Panc1 (cell line): ENCODE measurements at regions not wholly inside any gene's neighbourhood (a gene's known extent, or its start where the extent isn't known, plus 50 kb on each side); places are given as distances from the start of the nearest gene placed in this dataset.

Experiments
- ATAC-seq: fragments of 200-7000 bp; cut with Tn5 transposase; 2 replicates; pipeline ENCODE4 v1.9.1; 2020; ENCODE audit warnings: mild to moderate bottlenecking, moderate library complexity
- BruUV-seq: library from RNA; stranded (reverse); fragments of 400-500 nt; replicated peaks from 2 replicates; lab custom pipeline; 2021; lab: Mats Ljungman, UMichigan
- CTCF ChIA-PET: fragments of 300-600 bp; sonication (Branson Sonifier 250); formaldehyde crosslinking; loops from one replicate; lab custom pipeline; 2022; ENCODE audit warnings: antibody characterized with exemption; lab: Charles Lee
- POLR2A ChIA-PET: fragments of 300-600 bp; sonication (Branson Sonifier 250); formaldehyde crosslinking; loops from one replicate; lab custom pipeline; 2022; ENCODE audit warnings: antibody characterized with exemption; lab: Charles Lee
- DNase-seq: peaks from one replicate; pipeline ENCODE4 v3.0.0-alpha.2; 2010; ENCODE audit warnings: low read depth, low spot score
- H3K27ac ChIP-seq: 2 replicates; pipeline ENCODE4 v1.5.1; 2011; ENCODE audit warnings: mild to moderate bottlenecking, low read length, inconsistent platforms
- H3K27me3 ChIP-seq: fragments of 200-500 bp; sonication (Bioruptor generic); 2 replicates; pipeline ENCODE4 v1.6.0; 2014; ENCODE audit warnings: low read length, inconsistent platforms; ENCODE audit not compliant: control insufficient read depth, insufficient read depth
- H3K36me3 ChIP-seq: fragments of 200-500 bp; sonication (Bioruptor generic); 2 replicates; pipeline ENCODE4 v1.5.1; 2014; ENCODE audit warnings: inconsistent platforms, mild to moderate bottlenecking, low read length, moderate library complexity; ENCODE audit not compliant: control insufficient read depth, insufficient read depth
- H3K4me1 ChIP-seq: 2 replicates; pipeline ENCODE4 v1.5.1; 2011; ENCODE audit warnings: inconsistent platforms, mild to moderate bottlenecking, low read length, moderate library complexity; ENCODE audit not compliant: control insufficient read depth, insufficient read depth
- H3K4me3 ChIP-seq, 2 experiments: 2 replicates each; pipeline ENCODE4 v1.5.1; 2011 to 2012; ENCODE audit warnings: low read depth in 2 of 2, low read length in 2 of 2, mild to moderate bottlenecking in 2 of 2, inconsistent platforms in 1 of 2, moderate library complexity in 1 of 2
- H3K9me3 ChIP-seq: fragments of 200-500 bp; sonication (Bioruptor generic); 2 replicates; pipeline ENCODE4 v1.5.1; 2014; ENCODE audit warnings: low read depth, mild to moderate bottlenecking, inconsistent platforms, low read length, moderate library complexity; ENCODE audit not compliant: control insufficient read depth, insufficient read depth
- CTCF ChIP-seq: fragments of 450-650 bp; IDR thresholded peaks from 2 replicates; pipeline ENCODE4 v1.5.1; 2017; ENCODE audit warnings: mild to moderate bottlenecking
- POLR2AphosphoS5 ChIP-seq: IDR thresholded peaks from 2 replicates; pipeline ENCODE4 v1.6.1; 2012; ENCODE audit warnings: mild to moderate bottlenecking, low read depth, low read length, moderate library complexity
- REST ChIP-seq, 2 experiments: IDR thresholded peaks; 2 replicates each; pipeline ENCODE4 v1.6.1; 2011 to 2012; ENCODE audit warnings: low read depth in 2 of 2, control low read depth in 1 of 2, low read length in 1 of 2, mild to moderate bottlenecking in 1 of 2, moderate library complexity in 1 of 2; ENCODE audit not compliant: insufficient read depth in 1 of 2
- SIN3A ChIP-seq: IDR thresholded peaks from 2 replicates; pipeline ENCODE4 v1.6.1; 2012; ENCODE audit warnings: low read depth, mild to moderate bottlenecking, low read length, moderate library complexity, borderline replicate concordance; ENCODE audit not compliant: insufficient read depth
- TCF7L2 ChIP-seq: IDR thresholded peaks from 2 replicates; pipeline ENCODE4 v1.6.1; 2011; ENCODE audit warnings: mild to moderate bottlenecking, low read depth, low read length, inconsistent platforms
- in situ Hi-C: cut with HindIII; loops from 2 replicates; pipeline ENCODE4 v1.10.0; 2016; ENCODE audit warnings: low sequenced_read_pairs, low pct_unique_long_range_greater_than_20kb
- intact Hi-C: fragments of 100-400 bp; cut with micrococcal nuclease; formaldehyde crosslinking; loops from one replicate; pipeline ENCODE4 v1.10.0; 2022; ENCODE audit not compliant: unreplicated experiment

GRCh38 chr4:156628858-156629257, 342.7 kb downstream of the PDGFC start:
- no peaks in the 10 kb centered on the region for H3K4me1 ChIP-seq
- no peaks in the 10 kb centered on the region for H3K27me3 ChIP-seq
- intact Hi-C loops, result no loop called here
- DNase-seq, result no peak
- ChIA-PET POLR2A (no interaction called here), CTCF (no interaction called here)
- H3K27ac ChIP-seq, result no peak overlapping the region
- no peaks in the 10 kb centered on the region for H3K36me3 ChIP-seq
- in situ Hi-C loops, result no loop called here
- H3K9me3 ChIP-seq, result no peaks in the 10 kb centered on the region
- no TSS peak for BruUV-seq
- no peak for ATAC-seq
- no peak for TF ChIP-seq POLR2AphosphoS5
- TF ChIP-seq REST (IDR thresholded peaks at IDR 0.05; ENCODE audit: insufficient read depth in 1 of 2, low read depth in 2 of 2, low read length in 1 of 2), result no peak
- TF ChIP-seq SIN3A, result no peak
- no peak for TF ChIP-seq CTCF
- no peak overlapping the region for H3K4me3 ChIP-seq

- H3K9me3 ChIP-seq, result no peaks in the 10 kb centered on the region
- ATAC-seq, result no peak
- no peaks in the 10 kb centered on the region for H3K4me1 ChIP-seq
- BruUV-seq, result no TSS peak
- in situ Hi-C loops, result no loop called here
- TF ChIP-seq POLR2AphosphoS5, result no peak
- no peak for TF ChIP-seq SIN3A
- no peak for TF ChIP-seq TCF7L2
- TF ChIP-seq REST (IDR thresholded peaks at IDR 0.05; ENCODE audit: insufficient read depth in 1 of 2, low read depth in 2 of 2, low read length in 1 of 2), result no peak
- no peak for TF ChIP-seq CTCF
- intact Hi-C loops, result no loop called here
- CTCF ChIA-PET, result no interaction called here
- no peak for DNase-seq
- no peaks in the 10 kb centered on the region for H3K36me3 ChIP-seq
- H3K27ac ChIP-seq, result no peak overlapping the region
- H3K27me3 ChIP-seq, result no peaks in the 10 kb centered on the region
- POLR2A ChIA-PET, result no interaction called here
- H3K4me3 ChIP-seq, result no peak overlapping the region
These were observed 348.2 kb downstream of the PDGFC start for GRCh38 chr4:156623376-156623775.
